Lower leg skin (tissue), 4 donors: ENCODE measurements at regions not wholly inside any gene's neighbourhood (a gene's known extent, or its start where the extent isn't known, plus 50 kb on each side); places are given as distances from the start of the nearest gene placed in this dataset.

Experiments used
- DNase-seq, 2 donors: peaks; one replicate each; pipeline ENCODE4 v3.0.0-alpha.2; 2019; ENCODE audit warnings: low spot score in 2 of 2
- H3K4me3 ChIP-seq: fragments of 200-600 bp; sonication (generic); 2 replicates; pipeline ENCODE4 v1.5.1; 2017; ENCODE audit warnings: mild to moderate bottlenecking, low read depth; ENCODE audit not compliant: poor library complexity, severe bottlenecking
- POLR2A ChIP-seq, 2 donors: fragments of 450-650 bp; IDR thresholded peaks; one replicate each; pipeline ENCODE4 v1.6.1; 2016 to 2017; ENCODE audit warnings: antibody characterized with exemption in 2 of 2, mild to moderate bottlenecking in 1 of 2, moderate library complexity in 1 of 2
- WGBS, 2 donors: methylation state at CpG; one replicate each; pipeline ENCODE4 v1.1.5; 2018; 5-methylcytosine and 5-hydroxymethylcytosine counted together
- intact Hi-C: fragments of 100-400 bp; cut with DNase I; formaldehyde crosslinking; loops from one replicate; pipeline ENCODE4 v1.15.0; 2023; ENCODE audit warnings: low total_unique reads
- TF ChIP-seq, protein P1 (sequence below), 3 donors: fragments of 450-650 bp; IDR thresholded peaks; one replicate each; pipeline ENCODE4 v1.5.1; 2016; ENCODE audit warnings: antibody characterized with exemption in 3 of 3, mild to moderate bottlenecking in 3 of 3, moderate library complexity in 2 of 3

DNA sequence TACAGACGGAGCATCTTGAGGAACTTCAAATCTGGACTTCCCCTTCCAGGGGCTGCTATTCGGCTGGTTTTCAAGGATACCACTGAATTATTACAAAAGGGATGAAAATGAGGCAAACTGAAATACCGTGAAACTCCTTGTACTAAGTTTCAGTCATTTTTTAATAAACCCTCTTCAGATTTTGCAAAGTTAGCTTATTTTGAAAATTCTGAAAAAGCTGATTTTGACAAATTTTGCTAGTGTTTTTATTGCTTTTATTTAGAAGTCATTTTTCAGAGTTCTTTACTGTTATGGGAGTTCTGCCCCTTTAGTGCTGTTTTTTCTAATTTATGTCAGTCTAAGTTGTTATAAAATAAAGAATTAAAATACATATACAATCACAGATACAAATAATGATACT lies 390.4 kb upstream of the VRK2 start:
- DNase-seq: no peak
- H3K4me3 ChIP-seq: no peak overlapping the region
- 78 to 87% methylated on average over 3 of the region's 3 CpGs for WGBS, 2 donors
- no peak for TF ChIP-seq POLR2A (IDR thresholded peaks at IDR 0.05)
- intact Hi-C loops: no loop called here

DNA sequence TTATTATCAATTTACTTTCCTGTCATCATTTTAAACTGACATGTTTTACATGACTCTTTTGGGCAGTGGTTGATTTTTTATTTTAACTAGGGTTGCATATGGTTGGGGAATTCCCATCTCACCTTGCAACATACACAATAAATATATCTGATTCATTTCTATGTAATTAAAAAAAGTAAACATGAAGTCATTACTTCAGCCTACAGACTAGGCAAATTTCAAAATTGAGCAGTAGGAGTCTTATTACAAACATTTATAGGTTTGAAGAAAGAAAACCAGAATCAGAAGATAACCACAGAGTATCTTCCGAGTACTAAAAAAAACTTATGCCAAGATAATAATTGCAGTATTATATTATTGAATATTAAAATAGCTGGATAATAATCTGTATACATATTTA lies 377.0 kb upstream of the VRK2 start:
- TF ChIP-seq POLR2A (IDR thresholded peaks at IDR 0.05): no peak
- TF ChIP-seq, protein P1, sequence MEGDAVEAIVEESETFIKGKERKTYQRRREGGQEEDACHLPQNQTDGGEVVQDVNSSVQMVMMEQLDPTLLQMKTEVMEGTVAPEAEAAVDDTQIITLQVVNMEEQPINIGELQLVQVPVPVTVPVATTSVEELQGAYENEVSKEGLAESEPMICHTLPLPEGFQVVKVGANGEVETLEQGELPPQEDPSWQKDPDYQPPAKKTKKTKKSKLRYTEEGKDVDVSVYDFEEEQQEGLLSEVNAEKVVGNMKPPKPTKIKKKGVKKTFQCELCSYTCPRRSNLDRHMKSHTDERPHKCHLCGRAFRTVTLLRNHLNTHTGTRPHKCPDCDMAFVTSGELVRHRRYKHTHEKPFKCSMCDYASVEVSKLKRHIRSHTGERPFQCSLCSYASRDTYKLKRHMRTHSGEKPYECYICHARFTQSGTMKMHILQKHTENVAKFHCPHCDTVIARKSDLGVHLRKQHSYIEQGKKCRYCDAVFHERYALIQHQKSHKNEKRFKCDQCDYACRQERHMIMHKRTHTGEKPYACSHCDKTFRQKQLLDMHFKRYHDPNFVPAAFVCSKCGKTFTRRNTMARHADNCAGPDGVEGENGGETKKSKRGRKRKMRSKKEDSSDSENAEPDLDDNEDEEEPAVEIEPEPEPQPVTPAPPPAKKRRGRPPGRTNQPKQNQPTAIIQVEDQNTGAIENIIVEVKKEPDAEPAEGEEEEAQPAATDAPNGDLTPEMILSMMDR (IDR thresholded peaks at IDR 0.05): no peak
- no peak for DNase-seq
- intact Hi-C loops: no loop called here
- WGBS, 2 donors: 73 to 92% methylated on average over 1 of the region's 1 CpG
- no peak overlapping the region for H3K4me3 ChIP-seq

DNA sequence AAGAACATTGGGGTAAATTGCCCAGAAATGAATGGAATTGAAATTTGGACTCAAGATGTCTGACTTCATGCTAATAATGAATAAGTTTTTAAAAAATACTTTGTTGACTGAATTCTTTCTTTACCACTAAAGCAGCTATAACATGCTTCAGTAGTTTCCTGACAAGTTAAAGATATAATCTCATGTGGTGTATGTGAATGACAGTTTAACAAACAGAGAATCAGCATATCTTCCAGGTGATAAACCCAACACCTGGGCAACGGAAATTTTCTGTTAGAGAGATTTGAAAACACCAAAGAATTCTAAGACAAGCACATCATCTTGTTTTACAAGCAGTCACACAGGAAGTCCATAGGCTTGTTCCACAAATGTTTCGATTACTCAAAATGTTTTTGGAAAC lies 372.6 kb upstream of the VRK2 start:
- intact Hi-C loops: no loop called here
- 31 to 38% methylated on average over 2 of the region's 2 CpGs for WGBS, 2 donors
- DNase-seq: no peak
- TF ChIP-seq POLR2A (IDR thresholded peaks at IDR 0.05): no peak
- TF ChIP-seq, protein P1 (IDR thresholded peaks at IDR 0.05): no peak
- H3K4me3 ChIP-seq: no peak overlapping the region

DNA sequence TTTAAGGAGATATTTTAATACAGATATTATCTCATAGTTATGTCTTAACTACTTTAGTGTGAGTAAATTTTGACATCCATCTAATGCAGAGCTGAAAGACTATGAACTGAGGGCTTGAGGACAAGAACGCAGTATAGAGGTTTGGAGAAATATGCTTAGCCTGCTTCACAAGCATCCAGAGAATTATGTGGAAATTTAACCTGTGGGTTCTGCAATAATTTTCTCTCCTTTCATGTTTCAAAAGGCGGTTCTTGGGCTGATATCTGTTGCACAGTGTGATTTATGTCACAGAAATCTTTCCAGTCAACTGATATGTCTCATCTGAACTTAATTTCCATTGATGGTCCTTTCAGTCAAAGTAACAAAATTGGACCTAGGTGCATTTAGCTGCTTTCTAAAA lies 371.9 kb upstream of the VRK2 start:
- WGBS, 2 donors: 41 to 49% methylated on average over 2 of the region's 2 CpGs
- no peak for DNase-seq
- no peak overlapping the region for H3K4me3 ChIP-seq
- TF ChIP-seq, protein P1 (IDR thresholded peaks at IDR 0.05): no peak
- no peak for TF ChIP-seq POLR2A (IDR thresholded peaks at IDR 0.05)
- intact Hi-C loops: no loop called here

DNA sequence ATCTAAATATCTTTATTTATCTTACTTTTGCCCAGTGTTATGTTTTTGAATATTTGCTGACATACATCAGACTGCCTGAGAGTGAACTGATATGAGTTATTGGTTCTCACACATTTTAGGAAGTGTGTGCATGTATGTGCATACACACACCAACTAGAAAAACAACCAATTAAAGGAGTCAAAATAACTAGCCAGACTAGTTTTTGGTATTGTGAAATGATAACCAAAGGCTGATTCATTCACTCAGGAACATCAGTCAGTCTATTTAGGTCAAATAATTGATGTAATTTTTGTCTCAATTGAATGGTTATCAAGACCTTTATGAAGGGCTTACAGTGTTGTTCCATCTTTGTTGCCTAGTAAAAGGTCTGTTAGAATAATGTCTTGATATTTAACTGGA lies 369.3 kb upstream of the VRK2 start:
- TF ChIP-seq POLR2A (IDR thresholded peaks at IDR 0.05): no peak
- TF ChIP-seq, protein P1 (IDR thresholded peaks at IDR 0.05): no peak
- DNase-seq: no peak
- no peak overlapping the region for H3K4me3 ChIP-seq
- intact Hi-C loops: no loop called here

DNA sequence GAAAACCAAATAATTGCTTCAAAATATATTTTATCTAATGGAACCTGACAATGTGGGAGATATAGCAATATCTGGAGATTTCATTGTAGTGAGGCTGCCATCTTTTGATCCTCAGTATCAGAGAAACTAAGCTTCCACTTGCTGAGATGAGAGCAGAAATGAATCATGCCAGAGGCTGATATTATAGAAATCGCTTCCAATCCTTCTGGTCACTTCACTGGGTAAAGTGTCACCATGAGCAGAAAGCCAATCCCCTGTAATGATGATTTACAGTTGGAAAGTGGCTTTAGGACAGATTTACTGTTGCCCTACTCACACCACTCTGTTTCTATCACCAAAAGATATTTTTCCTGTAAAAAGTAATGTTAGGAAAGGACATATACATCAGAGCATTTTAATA lies 365.0 kb upstream of the VRK2 start:
- no peak overlapping the region for H3K4me3 ChIP-seq
- 71 to 84% methylated on average over 1 of the region's 1 CpG for WGBS, 2 donors
- no peak for TF ChIP-seq POLR2A (IDR thresholded peaks at IDR 0.05)
- intact Hi-C loops: no loop called here
- DNase-seq: no peak

DNA sequence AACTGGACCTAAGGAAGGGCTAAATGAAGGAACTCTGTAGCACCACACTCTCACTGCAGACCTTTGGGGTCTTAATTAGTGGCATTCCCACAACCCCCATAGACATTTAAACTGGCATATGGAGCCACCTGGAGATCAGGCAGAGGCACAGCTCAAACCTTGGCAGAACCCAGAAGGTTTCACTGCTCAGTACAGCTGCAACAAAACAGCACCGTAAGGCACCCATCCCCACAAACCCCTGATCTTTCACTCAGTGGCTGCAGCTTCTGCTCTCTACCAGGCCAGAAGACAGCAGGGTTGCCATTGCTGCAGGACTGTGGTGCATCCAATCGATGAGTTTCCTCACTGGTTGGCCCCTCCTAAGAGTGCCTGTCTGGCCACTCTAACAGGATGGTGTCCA lies 361.6 kb upstream of the VRK2 start:
- WGBS, 2 donors: 83 to 100% methylated on average over 1 to 2 of the region's 2 CpGs
- no peak for DNase-seq
- TF ChIP-seq, protein P1 (IDR thresholded peaks at IDR 0.05): no peak
- TF ChIP-seq POLR2A (IDR thresholded peaks at IDR 0.05): no peak
- intact Hi-C loops: no loop called here
- no peak overlapping the region for H3K4me3 ChIP-seq
